GM13976 (cell line): ENCODE measurements at regions not wholly inside any gene's neighbourhood (a gene's known extent, or its start where the extent isn't known, plus 50 kb on each side); places are given as distances from the start of the nearest gene placed in this dataset.

Experiments
- DNase-seq: peaks from one replicate; pipeline ENCODE4 v3.0.0; 2012; ENCODE audit warnings: low spot score
- CTCF ChIP-seq: IDR thresholded peaks from 2 replicates; pipeline ENCODE4 v1.5.1; 2012; ENCODE audit warnings: borderline replicate concordance, mild to moderate bottlenecking; ENCODE audit not compliant: insufficient read depth; ENCODE audit errors: extremely low read depth, missing control alignments, control extremely low read depth
- in situ Hi-C: fragments of 300-500 bp; cut with MboI; formaldehyde crosslinking; loops from one replicate; pipeline ENCODE4 v1.12.0; 2022; ENCODE audit warnings: low sequenced_read_pairs, mixed read lengths, inconsistent platforms; ENCODE audit not compliant: unreplicated experiment

- TF ChIP-seq CTCF = no peak
- in situ Hi-C loops = no loop called here
- DNase-seq = no peak
Measured at GRCh38 chr2:194917519-194917918, 739.5 kb upstream of the SLC39A10 start.

GRCh38 chr2:194915485-194915884 is 741.5 kb upstream of the SLC39A10 start:
- no peak for TF ChIP-seq CTCF
- no peak for DNase-seq
- in situ Hi-C loops = no loop called here

GRCh38 chr2:194907569-194907968 is 749.5 kb upstream of the SLC39A10 start:
- no peak for TF ChIP-seq CTCF
- DNase-seq = no peak
- in situ Hi-C loops = no loop called here

- DNase-seq = no peak
- in situ Hi-C loops = no loop called here
- TF ChIP-seq CTCF = no peak
Measured at GRCh38 chr2:194896871-194897270, 760.2 kb upstream of the SLC39A10 start.

GRCh38 chr2:194883711-194884110 is 773.3 kb upstream of the SLC39A10 start:
- DNase-seq = no peak
- in situ Hi-C loops = no loop called here
- TF ChIP-seq CTCF = no peak

GRCh38 chr2:194870974-194871535 is 786.0 kb upstream of the SLC39A10 start:
- no peak for DNase-seq
- in situ Hi-C loops = no loop called here
- TF ChIP-seq CTCF = no peak

GRCh38 chr2:194867328-194867727 is 789.7 kb upstream of the SLC39A10 start:
- DNase-seq = no peak
- peak; percentile 6 for TF ChIP-seq CTCF
- in situ Hi-C loops = no loop called here
